ENCODE measurements at regions not wholly inside any gene's neighbourhood (a gene's known extent, or its start where the extent isn't known, plus 50 kb on each side); places are given as distances from the start of the nearest gene placed in this dataset.
"Not testable (repeated sequence)": the region's sequence is repeated elsewhere in the genome, so short reads cannot be mapped to it uniquely, and the experiment has no call there.

GRCh38 chr5:104080646-104081175 is 518.1 kb upstream of the NUDT12 start:
- no peak for DNase-seq

GRCh38 chr5:104079861-104080645 is 517.5 kb upstream of the NUDT12 start:
- DNase-seq = not testable (repeated sequence)

GRCh38 chr5:104071887-104072286 is 509.3 kb upstream of the NUDT12 start:
- no peak for DNase-seq

- DNase-seq = no peak
Observed at GRCh38 chr5:104062621-104063377, 500.2 kb upstream of the NUDT12 start.

GRCh38 chr5:104061707-104062106 is 499.1 kb upstream of the NUDT12 start:
- DNase-seq = no peak

- no peak for DNase-seq
Observed at GRCh38 chr5:104053353-104053649, 490.7 kb upstream of the NUDT12 start.

- DNase-seq = no peak
Observed at GRCh38 chr5:104052558-104053352, 490.2 kb upstream of the NUDT12 start.

GRCh38 chr5:104050436-104050835 is 487.8 kb upstream of the NUDT12 start:
- no peak for DNase-seq

- DNase-seq = no peak
Observed at GRCh38 chr5:104049752-104050151, 487.2 kb upstream of the NUDT12 start.

GRCh38 chr5:104048231-104048630 is 485.6 kb upstream of the NUDT12 start:
- DNase-seq = no peak

- DNase-seq = no peak
Observed at GRCh38 chr5:104045987-104046386, 483.4 kb upstream of the NUDT12 start.

- not testable (repeated sequence) for DNase-seq
Observed at GRCh38 chr5:104039871-104040270, 477.3 kb upstream of the NUDT12 start.

- DNase-seq = not testable (repeated sequence)
Observed at GRCh38 chr5:104037136-104037535, 474.5 kb upstream of the NUDT12 start.

- DNase-seq = not testable (repeated sequence)
Observed at GRCh38 chr5:104033186-104033585, 470.6 kb upstream of the NUDT12 start.

- no peak for DNase-seq
Observed at GRCh38 chr5:104024538-104024937, 461.9 kb upstream of the NUDT12 start.

GRCh38 chr5:104023739-104024138 is 461.1 kb upstream of the NUDT12 start:
- DNase-seq = no peak

- DNase-seq = no peak
Observed at GRCh38 chr5:104019956-104020355, 457.4 kb upstream of the NUDT12 start.

GRCh38 chr5:104018299-104018698 is 455.7 kb upstream of the NUDT12 start:
- no peak for DNase-seq

- DNase-seq = no peak
Observed at GRCh38 chr5:104016646-104017045, 454.1 kb upstream of the NUDT12 start.

GRCh38 chr5:104015765-104016164 is 453.2 kb upstream of the NUDT12 start:
- DNase-seq = no peak

GRCh38 chr5:104002783-104003182 is 440.2 kb upstream of the NUDT12 start:
- not testable (repeated sequence) for DNase-seq

- no peak for DNase-seq
Observed at GRCh38 chr5:104001136-104001535, 438.5 kb upstream of the NUDT12 start.

- DNase-seq = no peak
Observed at GRCh38 chr5:103993031-103993430, 430.4 kb upstream of the NUDT12 start.

All from DMS 273 treated with DMSO at 0.1 percent for 48 hours (cell line).